Karpas-422 (cell line): ENCODE measurements at regions not wholly inside any gene's neighbourhood (a gene's known extent, or its start where the extent isn't known, plus 50 kb on each side); places are given as distances from the start of the nearest gene placed in this dataset. TPM values are rescaled to one million over a fixed set of nuclear protein-coding genes. Genes with fewer than 3 reads are reported as not detected.

Experiments used
- DNase-seq: peaks from one replicate; pipeline ENCODE4 v3.0.0-alpha.2; 2015
- H2AFZ ChIP-seq: fragments of 200-600 bp; sonication (generic); 2 replicates; pipeline ENCODE4 v1.6.1; 2014; ENCODE audit warnings: antibody characterized with exemption, low read length, mixed read lengths
- H3K27ac ChIP-seq: fragments of 200-600 bp; sonication (generic); 2 replicates; pipeline ENCODE4 v1.5.1; 2014; ENCODE audit warnings: mild to moderate bottlenecking, low read length, moderate library complexity
- H3K27me3 ChIP-seq: fragments of 200-600 bp; sonication (generic); 2 replicates; pipeline ENCODE4 v1.6.1; 2014; ENCODE audit warnings: low read length, mixed read lengths
- H3K36me3 ChIP-seq: fragments of 200-600 bp; sonication (generic); 2 replicates; pipeline ENCODE4 v1.6.1; 2014; ENCODE audit warnings: low read length, mixed read lengths; ENCODE audit not compliant: insufficient read depth
- H3K4me1 ChIP-seq: fragments of 200-600 bp; sonication (generic); 2 replicates; pipeline ENCODE4 v1.6.1; 2014; ENCODE audit warnings: mild to moderate bottlenecking, low read length, mixed read lengths
- H3K4me2 ChIP-seq: fragments of 200-600 bp; sonication (generic); 2 replicates; pipeline ENCODE4 v1.6.1; 2014; ENCODE audit warnings: low read length, low read depth, mild to moderate bottlenecking; ENCODE audit not compliant: poor library complexity, severe bottlenecking
- H3K4me3 ChIP-seq: fragments of 200-600 bp; sonication (generic); 2 replicates; pipeline ENCODE4 v1.5.1; 2014; ENCODE audit warnings: mild to moderate bottlenecking, antibody characterized with exemption, low read length, mixed read lengths
- H3K79me2 ChIP-seq: fragments of 200-600 bp; sonication (generic); 2 replicates; pipeline ENCODE4 v1.6.1; 2014; ENCODE audit warnings: mild to moderate bottlenecking, low read length, mixed read lengths
- H3K9ac ChIP-seq: fragments of 200-600 bp; sonication (generic); 2 replicates; pipeline ENCODE4 v1.6.0; 2014; ENCODE audit warnings: low read length
- H3K9me2 ChIP-seq: fragments of 200-600 bp; sonication (generic), shearing (Covaris generic); replicated peaks from 2 replicates; pipeline ENCODE4 v1.6.0; 2014; ENCODE audit warnings: mild to moderate bottlenecking, low read length, moderate library complexity; ENCODE audit not compliant: insufficient read depth
- H3K9me3 ChIP-seq: fragments of 300-700, 200-600 bp; sonication (generic); 2 replicates; pipeline ENCODE4 v1.6.1; 2014; ENCODE audit warnings: low read length, mixed read lengths
- H4K20me1 ChIP-seq: fragments of 200-600 bp; sonication (generic); 2 replicates; pipeline ENCODE4 v1.6.1; 2014; ENCODE audit warnings: mild to moderate bottlenecking, antibody characterized with exemption, low read length, low read depth; ENCODE audit not compliant: insufficient read depth
- small RNA-seq: library from RNA; depleted of rRNA; stranded (forward); fragments of <200 nt; gene quantifications from one replicate; pipeline ENCODE3, GENCODE V24; 2014

- H3K27ac ChIP-seq, result no peak overlapping the region
- no peak overlapping the region for H3K4me3 ChIP-seq
- H3K27me3 ChIP-seq, result no peaks in the 10 kb centered on the region
- H3K9ac ChIP-seq, result no peak overlapping the region
- H3K36me3 ChIP-seq, result no peaks in the 10 kb centered on the region
- peaks cover 7% of the 10 kb centered on the region for H3K4me1 ChIP-seq
- H4K20me1 ChIP-seq, result no peaks in the 10 kb centered on the region
- H3K9me2 ChIP-seq, result no peaks in the 10 kb centered on the region
- no peak overlapping the region for H3K4me2 ChIP-seq
- no peak overlapping the region; the same call in 1 of the 2 replicates for H2AFZ ChIP-seq
- no peaks in the 10 kb centered on the region for H3K9me3 ChIP-seq
- no peaks in the 10 kb centered on the region for H3K79me2 ChIP-seq
- DNase-seq, result no peak
These were observed 277.8 kb downstream of the LMO7 start for GRCh38 chr13:75913925-75914324.

GRCh38 chr13:75910591-75910990 is 274.5 kb downstream of the LMO7 start:
- Histone ChIP-seq H3K27me3 (no peaks in the 10 kb centered on the region), H3K4me2 (no peak overlapping the region), H3K9me3 (no peaks in the 10 kb centered on the region), H3K36me3 (no peaks in the 10 kb centered on the region), H4K20me1 (no peaks in the 10 kb centered on the region), H3K4me1 (peaks cover 7% of the 10 kb centered on the region), H3K27ac (no peak overlapping the region), H3K4me3 (no peak overlapping the region), H2AFZ (no peak overlapping the region), H3K79me2 (no peaks in the 10 kb centered on the region), H3K9me2 (no peaks in the 10 kb centered on the region), H3K9ac (no peak overlapping the region)
- DNase-seq, result no peak

Small RNAs in the stretch of these regions (small RNA-seq; reads per million reads assigned to genes)
- not detected for gene RN7SL571P
